IPS-18c (cell line): ENCODE measurements at regions not wholly inside any gene's neighbourhood (a gene's known extent, or its start where the extent isn't known, plus 50 kb on each side); places are given as distances from the start of the nearest gene placed in this dataset.
"Not testable (repeated sequence)": the region's sequence is repeated elsewhere in the genome, so short reads cannot be mapped to it uniquely, and the experiment has no call there.

Source experiments
- H3K4me3 ChIP-seq: 2 replicates; pipeline ENCODE4 v1.7.0; 2013; ENCODE audit warnings: low read depth, mild to moderate bottlenecking, low read length, moderate library complexity; ENCODE audit not compliant: insufficient read depth
- H3K9me3 ChIP-seq: one replicate; pipeline ENCODE4 v1.6.1; 2013; ENCODE audit warnings: mild to moderate bottlenecking, low read length, moderate library complexity; ENCODE audit not compliant: control insufficient read depth, insufficient read depth

DNA sequence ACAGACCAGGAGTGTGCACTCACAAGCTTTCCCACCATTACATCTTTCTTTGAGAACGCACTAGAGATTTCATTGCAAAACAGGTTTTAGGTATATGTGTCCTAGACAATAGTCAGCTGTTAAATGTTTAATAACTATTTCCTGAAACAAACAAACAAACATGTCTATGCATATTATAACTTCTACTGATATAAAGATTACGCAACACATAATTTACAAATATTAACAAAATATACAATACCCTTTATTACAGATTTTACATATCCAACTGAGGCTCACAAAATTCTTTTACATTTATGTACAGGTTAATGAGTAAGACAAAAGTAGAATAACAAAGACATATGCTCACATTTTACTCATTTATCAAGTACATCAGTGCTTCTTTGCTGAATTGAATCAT is 1554.0 kb upstream of the PCDH10 start:
- H3K9me3 ChIP-seq, result no peaks in the 10 kb centered on the region
- H3K4me3 ChIP-seq, result no peak overlapping the region

- no peaks in the 10 kb centered on the region for H3K9me3 ChIP-seq
- H3K4me3 ChIP-seq, result no peak overlapping the region
Measured at GRCh38 chr4:131603705-131604104, 1545.4 kb upstream of the PCDH10 start.

GRCh38 chr4:131609039-131609438 is 1540.1 kb upstream of the PCDH10 start:
- no peaks in the 10 kb centered on the region for H3K9me3 ChIP-seq

DNA sequence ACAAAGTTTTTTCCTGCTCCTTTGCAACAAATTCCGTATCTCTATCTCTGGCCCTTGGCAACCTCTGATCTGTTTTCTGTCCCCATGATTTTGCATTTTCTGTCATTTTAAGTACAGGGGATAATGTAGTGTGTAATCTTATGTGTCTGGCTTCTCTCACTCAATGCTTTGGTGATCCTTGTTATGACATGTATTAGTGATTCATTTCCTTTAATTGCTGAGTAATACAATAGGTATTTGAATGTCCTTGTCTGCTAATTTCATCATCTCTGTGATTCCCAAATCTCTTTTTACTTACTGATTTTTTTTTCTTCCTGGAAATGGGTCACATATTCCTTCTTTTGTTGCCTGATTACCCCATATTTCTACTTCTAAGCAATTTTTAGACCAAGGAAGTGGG is 1538.6 kb upstream of the PCDH10 start:
- H3K4me3 ChIP-seq, H3K9me3 ChIP-seq: not testable (repeated sequence)

More at GRCh38 chr4:131609039-131609438, 1540.1 kb upstream of the PCDH10 start:
- H3K4me3 ChIP-seq, result no peak overlapping the region

- H3K9me3 ChIP-seq, result no peaks in the 10 kb centered on the region
Measured at GRCh38 chr4:131613086-131613823, 1535.8 kb upstream of the PCDH10 start.

DNA sequence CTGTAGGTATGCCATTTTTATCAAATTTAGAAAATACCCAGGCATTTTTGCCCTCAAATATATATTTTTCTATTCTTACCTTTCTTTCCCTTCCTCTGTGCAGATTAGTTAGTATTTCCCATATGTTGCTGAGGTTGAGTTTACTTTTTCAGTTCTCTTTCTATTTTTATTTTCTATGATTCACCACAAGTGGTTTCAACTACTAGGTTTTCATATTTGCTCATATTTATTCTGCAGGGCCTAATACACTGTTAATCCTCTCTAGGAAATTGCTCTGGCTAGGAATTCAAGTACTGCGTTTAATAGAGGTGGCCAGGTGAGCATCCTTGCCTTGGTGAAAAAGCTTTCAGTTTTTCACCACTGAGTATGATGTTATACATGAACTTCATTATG is 1535.3 kb upstream of the PCDH10 start:
- Histone ChIP-seq H3K9me3 (no peaks in the 10 kb centered on the region), H3K4me3 (no peak overlapping the region)

More at GRCh38 chr4:131613086-131613823, 1535.8 kb upstream of the PCDH10 start:
- no peak overlapping the region for H3K4me3 ChIP-seq

DNA sequence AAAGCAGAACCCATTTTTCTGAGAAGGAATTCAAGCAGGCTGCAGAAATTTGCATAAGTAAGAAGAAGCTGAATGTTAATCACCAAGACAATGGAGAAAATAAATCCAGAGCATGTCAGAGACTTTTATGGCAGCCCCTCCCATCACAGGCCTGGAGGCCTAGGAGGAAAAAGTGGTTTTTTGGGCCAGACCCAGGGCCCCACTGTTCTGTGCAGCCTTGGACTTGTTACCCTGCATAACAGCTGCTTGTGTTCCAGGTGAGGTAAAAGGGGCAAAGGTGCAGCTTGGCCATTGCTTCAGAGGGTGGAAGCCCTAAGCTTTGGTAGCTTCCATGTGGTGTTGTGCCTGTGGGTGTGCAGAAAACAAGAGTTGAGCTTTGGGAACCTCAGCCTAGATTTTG is 1516.2 kb upstream of the PCDH10 start:
- no peak overlapping the region for H3K4me3 ChIP-seq
- no peaks in the 10 kb centered on the region for H3K9me3 ChIP-seq

GRCh38 chr4:131635191-131635590 is 1513.9 kb upstream of the PCDH10 start:
- H3K4me3 ChIP-seq, result no peak overlapping the region
- H3K9me3 ChIP-seq, result no peaks in the 10 kb centered on the region

DNA sequence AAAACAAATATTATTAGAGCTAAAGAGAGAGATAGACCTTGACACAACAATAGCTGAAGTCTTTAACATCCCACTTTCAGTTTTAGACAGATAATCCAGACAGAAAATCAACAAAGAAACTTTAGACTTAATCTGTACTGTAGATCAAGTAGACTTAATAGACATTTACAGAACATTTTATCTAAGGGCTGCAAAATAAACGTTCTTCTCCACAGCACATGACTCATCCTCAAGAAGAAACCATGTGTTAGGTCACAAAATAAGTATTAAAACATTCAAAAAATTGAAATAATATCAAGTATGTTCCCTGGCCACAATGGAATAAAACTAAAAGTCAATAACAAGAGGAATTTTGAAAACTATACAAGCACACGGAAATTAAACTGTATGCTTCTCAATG is 1510.3 kb upstream of the PCDH10 start:
- no peaks in the 10 kb centered on the region for H3K9me3 ChIP-seq
- no peak overlapping the region for H3K4me3 ChIP-seq

DNA sequence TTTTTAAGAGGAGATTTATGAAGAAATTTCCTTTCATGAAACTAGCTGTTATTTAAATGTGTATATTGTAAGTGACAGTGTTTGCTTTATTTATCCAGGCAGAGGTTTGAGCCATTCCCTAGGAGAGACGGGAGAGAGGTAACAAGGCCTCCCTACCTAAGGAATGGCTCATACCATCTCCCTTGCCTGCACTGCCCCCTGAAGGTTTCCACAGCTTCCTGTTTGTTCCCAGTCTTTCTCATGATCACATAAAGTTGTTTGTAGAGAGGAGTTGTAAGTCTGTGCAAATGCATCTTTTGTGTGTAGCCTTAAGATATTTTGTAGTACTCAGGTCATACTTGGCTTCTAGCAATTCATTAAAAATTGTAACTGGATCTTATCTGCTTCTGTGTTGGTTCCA is 1504.5 kb upstream of the PCDH10 start:
- H3K4me3 ChIP-seq, result no peak overlapping the region
- no peaks in the 10 kb centered on the region for H3K9me3 ChIP-seq

DNA sequence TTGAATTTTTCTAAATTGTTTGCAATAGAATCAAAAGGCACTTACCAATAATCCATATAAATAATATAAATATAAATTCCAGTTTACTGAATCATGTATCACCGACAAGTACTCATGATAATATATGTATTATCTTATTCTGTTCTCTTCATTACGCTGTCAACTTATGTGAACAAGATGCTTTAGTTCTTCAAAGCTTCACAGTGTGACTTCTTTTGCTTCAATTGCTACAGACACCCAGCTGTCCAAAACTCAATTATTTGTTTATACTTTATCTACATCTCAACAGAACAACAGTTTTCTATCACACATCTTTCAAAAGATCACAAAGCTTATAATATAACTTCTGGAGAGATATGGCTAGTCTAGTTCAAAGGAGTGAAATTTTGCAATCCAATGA is 1499.9 kb upstream of the PCDH10 start:
- Histone ChIP-seq H3K4me3 (no peak overlapping the region), H3K9me3 (no peaks in the 10 kb centered on the region)

GRCh38 chr4:131650951-131651350 is 1498.1 kb upstream of the PCDH10 start:
- Histone ChIP-seq H3K4me3 (no peak overlapping the region), H3K9me3 (no peaks in the 10 kb centered on the region)

GRCh38 chr4:131683314-131683713 is 1465.8 kb upstream of the PCDH10 start:
- H3K9me3 ChIP-seq, H3K4me3 ChIP-seq: not testable (repeated sequence)

GRCh38 chr4:131721883-131722282 is 1427.2 kb upstream of the PCDH10 start:
- no peaks in the 10 kb centered on the region for H3K9me3 ChIP-seq

DNA sequence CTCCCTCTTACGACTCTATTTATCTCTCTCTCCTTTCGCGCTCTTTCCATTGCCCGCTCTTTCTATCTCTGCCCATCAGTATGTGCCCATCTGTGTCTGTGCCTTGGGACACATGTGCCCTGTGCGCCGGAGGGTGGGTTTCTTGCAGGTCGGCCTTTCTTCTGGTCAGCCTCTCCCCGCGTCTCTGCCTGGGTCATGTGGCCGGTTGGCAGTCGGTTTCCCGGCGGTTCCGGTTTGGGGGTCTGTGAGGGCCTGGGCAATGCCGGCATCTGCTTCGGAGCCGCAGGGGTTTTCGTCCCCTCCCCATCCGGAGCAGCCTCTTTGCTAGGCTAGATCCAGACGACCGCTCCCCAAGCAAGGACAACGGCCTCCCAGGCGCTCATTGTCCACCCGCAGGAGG is 1426.0 kb upstream of the PCDH10 start:
- H3K9me3 ChIP-seq, H3K4me3 ChIP-seq: not testable (repeated sequence)

More at GRCh38 chr4:131721883-131722282, 1427.2 kb upstream of the PCDH10 start:
- no peak overlapping the region for H3K4me3 ChIP-seq

- H3K4me3 ChIP-seq, H3K9me3 ChIP-seq: not testable (repeated sequence)
Measured at GRCh38 chr4:131724847-131725246, 1424.2 kb upstream of the PCDH10 start.

- H3K9me3 ChIP-seq, H3K4me3 ChIP-seq: not testable (repeated sequence)
Measured at GRCh38 chr4:131725521-131725920, 1423.6 kb upstream of the PCDH10 start.

DNA sequence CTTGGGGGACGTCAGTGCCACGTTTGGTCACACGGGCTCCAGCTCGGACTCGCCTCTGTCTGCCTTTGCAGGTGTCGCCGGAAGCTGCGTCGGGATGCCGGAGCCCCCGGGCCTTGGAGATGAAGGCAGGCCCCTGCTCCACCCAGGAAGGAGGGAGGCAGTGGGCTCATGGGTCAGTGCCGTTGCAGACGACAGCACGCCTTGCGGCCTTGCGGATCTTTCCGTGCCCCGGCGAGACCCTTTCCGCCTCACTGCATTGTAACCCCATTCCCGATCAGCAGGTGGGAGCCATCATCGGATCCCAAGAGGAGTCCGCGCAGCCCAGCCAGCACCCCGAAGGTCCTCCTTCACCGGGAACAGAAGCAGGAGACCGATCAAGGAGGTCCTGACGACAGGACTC is 1422.2 kb upstream of the PCDH10 start:
- H3K4me3 ChIP-seq, H3K9me3 ChIP-seq: not testable (repeated sequence)

- not testable (repeated sequence) for H3K4me3 ChIP-seq, H3K9me3 ChIP-seq
Measured at GRCh38 chr4:131727418-131727817, 1421.7 kb upstream of the PCDH10 start.
